ENCODE measurements at regions not wholly inside any gene's neighbourhood (a gene's known extent, or its start where the extent isn't known, plus 50 kb on each side); places are given as distances from the start of the nearest gene placed in this dataset.

DNA sequence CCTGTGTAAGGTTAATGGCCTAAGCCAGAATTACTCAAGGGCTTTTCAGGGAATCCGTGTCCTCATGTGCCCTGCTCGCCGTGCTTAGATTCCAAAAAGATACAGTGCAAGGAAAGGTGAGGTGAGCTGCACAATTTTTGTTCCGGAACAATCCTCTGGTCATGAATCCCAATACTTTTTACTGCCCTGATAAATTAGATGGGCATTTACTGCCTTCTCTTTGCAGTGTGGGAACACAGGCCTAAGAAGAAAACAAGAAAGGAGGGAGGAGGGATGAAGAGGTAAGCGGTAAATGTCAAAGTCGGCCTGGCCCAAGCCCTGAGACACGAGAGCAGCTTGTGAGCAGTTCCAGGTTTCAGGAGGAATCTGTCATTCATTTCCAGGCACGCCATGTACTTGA, 390.9 kb upstream of the SULF2 start:
- TF ChIP-seq TAF1 (IDR thresholded peaks at IDR 0.05; ENCODE audit: borderline replicate concordance, low read depth, low read length) (no peak), POLR2A (IDR thresholded peaks at IDR 0.05; ENCODE audit: low read depth, low read length) (no peak), POLR2AphosphoS5 (IDR thresholded peaks at IDR 0.05; ENCODE audit: low read depth, low read length) (no peak)
